Upper lobe of left lung (tissue), 4 donors: ENCODE measurements at regions not wholly inside any gene's neighbourhood (a gene's known extent, or its start where the extent isn't known, plus 50 kb on each side); places are given as distances from the start of the nearest gene placed in this dataset.

Experiments used
- POLR2AphosphoS5 ChIP-seq, 2 donors: sonication (generic); formaldehyde crosslinking; IDR thresholded peaks; one replicate each; pipeline ENCODE4 v1.5.1; 2017; ENCODE audit warnings: antibody characterized with exemption in 2 of 2
- TF ChIP-seq, protein P1 (sequence below), 6 experiments: fragments of 450-650 bp in 4 of 6; fragments of 200-600 bp in 2 of 6; sonication (generic) in 2 of 6; IDR thresholded peaks; one replicate each; pipeline ENCODE4 v1.5.1; 2016 to 2019; ENCODE audit warnings: antibody characterized with exemption in 6 of 6

- TF ChIP-seq, protein P1, sequence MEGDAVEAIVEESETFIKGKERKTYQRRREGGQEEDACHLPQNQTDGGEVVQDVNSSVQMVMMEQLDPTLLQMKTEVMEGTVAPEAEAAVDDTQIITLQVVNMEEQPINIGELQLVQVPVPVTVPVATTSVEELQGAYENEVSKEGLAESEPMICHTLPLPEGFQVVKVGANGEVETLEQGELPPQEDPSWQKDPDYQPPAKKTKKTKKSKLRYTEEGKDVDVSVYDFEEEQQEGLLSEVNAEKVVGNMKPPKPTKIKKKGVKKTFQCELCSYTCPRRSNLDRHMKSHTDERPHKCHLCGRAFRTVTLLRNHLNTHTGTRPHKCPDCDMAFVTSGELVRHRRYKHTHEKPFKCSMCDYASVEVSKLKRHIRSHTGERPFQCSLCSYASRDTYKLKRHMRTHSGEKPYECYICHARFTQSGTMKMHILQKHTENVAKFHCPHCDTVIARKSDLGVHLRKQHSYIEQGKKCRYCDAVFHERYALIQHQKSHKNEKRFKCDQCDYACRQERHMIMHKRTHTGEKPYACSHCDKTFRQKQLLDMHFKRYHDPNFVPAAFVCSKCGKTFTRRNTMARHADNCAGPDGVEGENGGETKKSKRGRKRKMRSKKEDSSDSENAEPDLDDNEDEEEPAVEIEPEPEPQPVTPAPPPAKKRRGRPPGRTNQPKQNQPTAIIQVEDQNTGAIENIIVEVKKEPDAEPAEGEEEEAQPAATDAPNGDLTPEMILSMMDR (IDR thresholded peaks at IDR 0.05) = no peak
- TF ChIP-seq POLR2AphosphoS5 (IDR thresholded peaks at IDR 0.05) = no peak
These were observed 78.2 kb upstream of the PLEKHG1 start for GRCh38 chr6:150521482-150521881.
